Activated CD4-positive, alpha-beta T cell treated with anti-CD3 and anti-CD28 coated beads for 36 hours (primary cell): ENCODE measurements at regions not wholly inside any gene's neighbourhood (a gene's known extent, or its start where the extent isn't known, plus 50 kb on each side); places are given as distances from the start of the nearest gene placed in this dataset.

Experiments
- ATAC-seq: fragments of 200-7000 bp; cut with Tn5 transposase; one replicate; pipeline ENCODE4 v1.10.0; 2021; ENCODE audit warnings: mild to moderate bottlenecking, moderate library complexity
- CTCF ChIA-PET: fragments of 350-600 bp; sonication (Branson Sonifier 250); formaldehyde crosslinking; loops from one replicate; lab custom pipeline; 2021; ENCODE audit warnings: antibody characterized with exemption; lab: Charles Lee
- POLR2A ChIA-PET: fragments of 350-600 bp; sonication (Branson Sonifier 250); formaldehyde crosslinking; loops from one replicate; lab custom pipeline; 2021; ENCODE audit warnings: antibody characterized with exemption, inconsistent platforms; lab: Charles Lee
- DNase-seq: peaks from one replicate; pipeline ENCODE4 v3.0.0-alpha.2; 2020
- H3K27ac Mint-ChIP-seq: one replicate; pipeline ENCODE4 v1.8.0; 2021; ENCODE audit warnings: mixed read lengths
- H3K27me3 Mint-ChIP-seq: one replicate; pipeline ENCODE4 v1.8.0; 2021; ENCODE audit warnings: mixed read lengths
- H3K36me3 Mint-ChIP-seq: one replicate; pipeline ENCODE4 v1.8.0; 2021; ENCODE audit warnings: low read depth, mixed read lengths
- H3K4me1 Mint-ChIP-seq: one replicate; pipeline ENCODE4 v1.8.0; 2021; ENCODE audit warnings: mixed read lengths
- H3K4me3 Mint-ChIP-seq: one replicate; pipeline ENCODE4 v1.8.0; 2021; ENCODE audit warnings: mild to moderate bottlenecking, moderate library complexity, mixed read lengths
- H3K9me3 Mint-ChIP-seq: one replicate; pipeline ENCODE4 v1.8.0; 2021; ENCODE audit warnings: low read depth, mixed read lengths
- intact Hi-C, 2 experiments: fragments of 100-400 bp; cut with DNase I in 1 of 2; cut with micrococcal nuclease in 1 of 2; formaldehyde crosslinking; loops; one replicate each; pipeline versions ENCODE4 v1.14.2 to v1.15.1; 2022 to 2024; cut with DNase I, micrococcal nuclease

DNA sequence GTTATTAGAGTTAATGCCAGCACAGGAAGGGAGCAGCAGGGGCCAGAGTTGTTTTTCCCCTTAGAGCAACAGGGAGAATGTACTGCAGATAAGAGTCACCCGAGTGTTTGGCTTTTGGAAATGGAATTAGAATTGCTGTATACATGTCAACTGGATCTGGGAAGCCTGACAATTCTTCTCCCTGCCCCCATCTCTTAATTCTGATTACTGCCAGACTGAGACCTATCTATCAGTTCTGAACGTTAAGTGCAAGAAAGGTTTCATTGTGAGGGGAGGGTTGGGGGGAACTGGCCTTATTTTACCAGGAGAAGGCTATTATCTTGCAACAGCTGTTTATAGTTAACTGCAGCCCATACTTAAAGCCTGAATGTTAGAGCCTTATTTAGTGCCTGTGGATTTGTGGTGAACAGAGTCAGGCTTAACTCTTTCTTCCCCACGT, 424.5 kb upstream of the CDH11 start:
- Mint-ChIP-seq H3K36me3 (no peaks in the 10 kb centered on the region), H3K9me3 (peaks cover 8% of the 10 kb centered on the region), H3K4me1 (no peaks in the 10 kb centered on the region), H3K4me3 (no peak overlapping the region), H3K27ac (no peak overlapping the region), H3K27me3 (no peaks in the 10 kb centered on the region)
- intact Hi-C loops = no loop called here
- DNase-seq (no peak), ATAC-seq (no peak)
- CTCF ChIA-PET = no interaction called here
- POLR2A ChIA-PET = no interaction called here

DNA sequence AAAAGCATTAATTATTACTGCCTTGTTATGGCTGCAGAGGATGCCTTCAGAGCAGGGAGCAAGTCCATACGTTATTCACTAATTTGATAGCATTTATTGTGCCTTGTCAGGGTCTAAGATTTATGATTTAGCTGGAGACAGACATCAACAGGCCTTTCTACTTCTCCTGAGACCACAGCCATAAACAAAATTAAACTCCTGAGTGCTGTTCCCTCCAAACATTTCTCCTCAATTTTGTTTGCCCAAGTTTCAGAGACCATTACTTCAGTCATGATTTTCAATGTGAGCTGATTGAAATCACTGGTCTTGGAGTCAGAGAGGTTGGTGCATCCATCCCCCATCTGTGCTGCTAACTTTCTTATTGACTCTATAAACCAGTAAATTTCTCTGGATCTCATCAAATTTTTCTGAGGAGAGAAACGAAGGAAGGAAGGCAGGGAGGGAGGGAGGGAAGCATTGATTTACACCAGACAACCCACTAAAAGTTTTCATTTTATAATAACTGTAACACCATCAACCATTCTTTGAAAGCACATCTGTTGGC, 423.6 kb upstream of the CDH11 start:
- no peak for DNase-seq
- ChIA-PET POLR2A (no interaction called here), CTCF (no interaction called here)
- H3K4me1 Mint-ChIP-seq = no peaks in the 10 kb centered on the region
- intact Hi-C loops = no loop called here
- H3K27ac Mint-ChIP-seq = no peak overlapping the region
- no peak for ATAC-seq
- H3K36me3 Mint-ChIP-seq = no peaks in the 10 kb centered on the region
- no peaks in the 10 kb centered on the region for H3K27me3 Mint-ChIP-seq
- peaks cover 9% of the 10 kb centered on the region for H3K9me3 Mint-ChIP-seq
- no peak overlapping the region for H3K4me3 Mint-ChIP-seq

DNA sequence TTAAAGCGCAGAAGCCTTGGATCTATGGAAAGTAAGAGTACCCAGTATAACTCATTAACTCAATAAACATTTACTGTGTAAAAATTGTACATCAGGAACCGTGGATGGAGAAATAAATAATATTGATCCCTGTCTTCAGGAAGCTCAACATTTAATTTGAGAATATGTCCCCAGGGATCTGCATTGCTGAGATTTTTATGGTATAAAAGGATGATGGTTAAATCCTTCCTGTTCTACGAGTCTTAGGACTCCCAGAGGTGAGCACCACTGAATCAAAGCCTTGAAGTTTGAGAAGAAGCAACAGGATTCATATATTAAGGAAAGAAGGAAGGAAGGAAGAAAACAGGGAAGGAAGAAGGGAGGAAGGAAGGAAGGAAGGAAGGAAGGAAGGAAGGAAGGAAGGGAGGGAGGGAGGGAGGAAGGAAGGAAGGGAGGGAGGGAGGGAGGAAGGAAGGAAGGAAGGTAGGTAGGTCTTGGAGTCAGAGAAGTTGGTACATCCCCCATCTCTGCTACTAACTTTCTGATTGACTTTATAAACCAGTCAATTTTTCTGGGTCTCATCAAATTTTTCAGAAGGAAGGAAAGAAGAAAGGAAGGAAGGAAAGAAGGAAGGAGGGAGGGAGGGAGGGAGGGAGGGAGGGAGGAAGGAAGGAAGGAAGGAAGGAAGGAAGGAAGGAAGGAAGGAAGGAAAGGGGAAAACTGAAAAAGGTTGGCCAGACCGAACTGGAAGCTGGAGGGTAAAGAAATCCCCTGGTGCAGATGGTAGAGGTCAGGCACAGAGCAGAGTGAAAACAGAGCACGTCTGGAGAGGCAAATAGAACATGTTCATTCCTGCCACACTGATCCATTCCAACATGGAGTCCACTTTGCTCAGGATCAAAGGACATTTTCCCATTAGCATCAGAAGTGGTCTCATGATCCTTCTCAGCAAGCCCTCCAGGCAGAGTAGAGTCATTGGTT, 422.2 kb upstream of the CDH11 start:
- DNase-seq = no peak
- ChIA-PET CTCF (no interaction called here), POLR2A (no interaction called here)
- no peaks in the 10 kb centered on the region for H3K4me1 Mint-ChIP-seq
- H3K27ac Mint-ChIP-seq = no peak overlapping the region
- no peaks in the 10 kb centered on the region for H3K36me3 Mint-ChIP-seq
- H3K9me3 Mint-ChIP-seq = peaks cover 9% of the 10 kb centered on the region
- intact Hi-C loops = no loop called here
- ATAC-seq = no peak
- no peaks in the 10 kb centered on the region for H3K27me3 Mint-ChIP-seq
- no peak overlapping the region for H3K4me3 Mint-ChIP-seq

DNA sequence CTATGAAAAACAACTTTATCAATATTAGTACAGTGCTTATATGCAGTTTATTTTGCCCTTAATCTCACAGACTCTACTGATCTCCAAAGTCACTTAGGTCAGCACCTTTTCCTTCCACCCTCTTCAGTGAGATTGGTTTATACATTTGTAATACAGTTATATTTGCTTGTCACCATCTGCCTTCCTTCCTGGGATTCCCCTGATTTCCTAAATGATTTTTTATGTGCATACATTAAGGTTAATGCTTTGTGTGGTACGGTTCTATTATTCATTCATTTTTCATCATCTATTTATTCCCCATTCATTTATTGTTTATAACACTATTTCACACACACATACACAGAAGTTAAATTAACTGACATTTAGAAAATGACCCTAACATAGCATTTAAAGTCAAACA, 419.8 kb upstream of the CDH11 start:
- ATAC-seq = no peak
- no peak overlapping the region for H3K4me3 Mint-ChIP-seq
- ChIA-PET POLR2A (no interaction called here), CTCF (no interaction called here)
- DNase-seq = no peak
- H3K27me3 Mint-ChIP-seq = peaks cover 3% of the 10 kb centered on the region
- H3K27ac Mint-ChIP-seq = no peak overlapping the region
- peaks cover 11% of the 10 kb centered on the region for H3K9me3 Mint-ChIP-seq
- H3K4me1 Mint-ChIP-seq = no peaks in the 10 kb centered on the region
- intact Hi-C loops = no loop called here
- no peaks in the 10 kb centered on the region for H3K36me3 Mint-ChIP-seq

DNA sequence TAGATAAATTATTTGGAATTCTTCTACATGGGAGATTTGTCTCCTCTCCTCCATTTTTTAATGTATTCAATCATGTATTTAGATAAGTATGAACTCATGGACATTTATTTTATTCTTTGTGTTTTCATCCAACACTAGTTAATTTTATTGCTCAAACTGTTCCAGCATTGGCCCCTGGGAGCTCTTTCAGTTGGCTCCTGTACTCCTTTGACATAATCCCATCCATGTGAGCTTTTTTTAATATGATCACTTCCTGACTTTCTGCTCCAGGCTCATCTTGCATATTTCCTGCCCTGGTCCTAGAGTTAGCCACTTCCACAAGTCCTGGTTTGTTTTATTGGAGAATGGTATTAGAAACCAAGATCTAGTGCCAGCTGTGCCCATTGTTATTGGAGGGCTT, 419.0 kb upstream of the CDH11 start:
- ChIA-PET CTCF (no interaction called here), POLR2A (no interaction called here)
- intact Hi-C loops = no loop called here
- H3K4me1 Mint-ChIP-seq = no peaks in the 10 kb centered on the region
- ATAC-seq (no peak), DNase-seq (no peak)
- no peak overlapping the region for H3K27ac Mint-ChIP-seq
- H3K9me3 Mint-ChIP-seq = peaks cover 11% of the 10 kb centered on the region
- no peak overlapping the region for H3K4me3 Mint-ChIP-seq
- peaks cover 3% of the 10 kb centered on the region for H3K27me3 Mint-ChIP-seq
- no peaks in the 10 kb centered on the region for H3K36me3 Mint-ChIP-seq

DNA sequence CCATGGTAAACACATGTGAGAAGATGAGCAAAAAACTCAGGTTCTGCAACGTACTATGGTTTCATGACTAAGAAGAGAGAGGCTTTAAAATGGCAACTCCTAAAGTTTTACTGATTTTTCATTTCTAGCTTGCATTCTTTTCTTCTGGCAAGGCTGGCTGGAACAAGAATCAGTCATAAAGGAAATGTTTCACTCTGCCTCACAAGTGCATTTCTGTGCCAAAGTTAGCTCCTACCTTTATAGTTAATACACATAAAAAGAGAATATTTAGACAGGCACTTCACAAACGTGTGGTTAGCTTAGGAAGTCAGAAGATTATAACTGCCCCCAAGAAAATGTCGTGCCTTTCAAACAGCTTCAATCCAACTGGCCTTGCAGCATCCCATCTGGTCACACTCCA, 417.1 kb upstream of the CDH11 start:
- ATAC-seq = no peak
- ChIA-PET POLR2A (no interaction called here), CTCF (no interaction called here)
- no peak for DNase-seq
- intact Hi-C loops = no loop called here
- peaks cover 3% of the 10 kb centered on the region for H3K27me3 Mint-ChIP-seq
- H3K4me1 Mint-ChIP-seq = no peaks in the 10 kb centered on the region
- no peaks in the 10 kb centered on the region for H3K36me3 Mint-ChIP-seq
- H3K4me3 Mint-ChIP-seq = no peak overlapping the region
- no peak overlapping the region for H3K27ac Mint-ChIP-seq
- H3K9me3 Mint-ChIP-seq = peaks cover 13% of the 10 kb centered on the region

DNA sequence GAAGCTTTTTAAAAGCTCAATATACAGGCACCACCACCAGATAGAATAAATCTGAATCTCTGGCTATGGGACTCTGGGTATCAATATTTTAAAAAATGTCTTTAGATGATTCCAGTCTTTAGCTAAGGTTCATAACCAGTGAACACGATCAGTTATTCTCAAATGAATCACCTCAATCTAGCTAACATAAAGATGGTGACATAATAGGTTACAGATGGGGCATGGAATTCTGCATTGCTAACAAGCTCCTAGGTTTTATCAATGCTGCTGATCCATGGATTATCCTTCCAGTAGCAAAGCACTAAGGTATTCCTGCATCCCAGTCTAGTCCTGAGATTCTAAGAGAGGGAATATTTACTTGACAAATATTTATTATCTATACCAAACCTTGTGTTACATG, 415.5 kb upstream of the CDH11 start:
- ChIA-PET POLR2A (no interaction called here), CTCF (no interaction called here)
- H3K9me3 Mint-ChIP-seq = peaks cover 10% of the 10 kb centered on the region
- peaks cover 3% of the 10 kb centered on the region for H3K27me3 Mint-ChIP-seq
- H3K4me1 Mint-ChIP-seq = no peaks in the 10 kb centered on the region
- DNase-seq (no peak), ATAC-seq (no peak)
- H3K36me3 Mint-ChIP-seq = no peaks in the 10 kb centered on the region
- no peak overlapping the region for H3K4me3 Mint-ChIP-seq
- H3K27ac Mint-ChIP-seq = no peak overlapping the region
- intact Hi-C loops = no loop called here

DNA sequence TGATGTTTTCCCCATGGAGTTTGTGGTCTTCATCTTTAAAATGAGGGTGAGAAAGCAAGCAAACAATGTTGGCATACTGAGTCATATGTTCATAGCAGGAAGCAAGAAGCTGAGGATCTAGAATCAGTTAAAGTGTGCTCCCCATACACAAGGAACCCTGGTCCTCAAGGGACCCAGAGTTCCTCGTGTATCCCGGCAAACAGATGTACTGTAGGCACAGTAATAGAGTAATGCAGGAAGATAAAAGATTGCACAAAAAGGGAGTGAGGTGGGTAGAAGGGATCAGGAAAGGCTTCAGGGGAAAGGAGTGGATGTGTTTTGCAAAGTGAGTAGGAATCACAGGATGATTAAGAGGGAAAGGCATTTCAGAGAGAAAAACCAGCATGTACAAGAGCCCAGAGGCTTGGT, 412.3 kb upstream of the CDH11 start:
- CTCF ChIA-PET = no interaction called here
- Mint-ChIP-seq H3K9me3 (peaks cover 7% of the 10 kb centered on the region), H3K4me1 (no peaks in the 10 kb centered on the region), H3K4me3 (no peak overlapping the region), H3K27ac (no peak overlapping the region), H3K36me3 (no peaks in the 10 kb centered on the region), H3K27me3 (peaks cover 3% of the 10 kb centered on the region)
- POLR2A ChIA-PET = no interaction called here
- intact Hi-C loops = no loop called here
- ATAC-seq = no peak
- no peak for DNase-seq

DNA sequence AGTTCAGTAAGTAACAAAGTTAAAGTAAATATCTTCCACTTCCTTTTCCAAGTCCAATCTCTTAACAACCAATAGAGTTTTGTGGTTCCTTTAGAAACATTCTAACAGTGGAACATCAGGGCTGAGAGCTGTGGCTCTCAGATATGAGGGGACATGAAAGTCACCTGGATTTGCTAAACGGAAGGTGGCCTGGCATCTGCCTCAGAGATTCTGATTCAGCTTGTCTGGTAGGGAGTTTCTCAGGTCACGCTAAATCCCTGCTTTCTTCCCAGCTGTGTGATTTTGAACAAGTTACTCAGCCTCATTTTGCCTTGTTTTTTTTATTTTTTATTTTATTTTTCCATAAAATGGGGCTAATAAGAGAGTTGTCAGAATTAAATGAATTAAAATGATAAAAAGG, 411.0 kb upstream of the CDH11 start:
- ChIA-PET POLR2A (no interaction called here), CTCF (interaction anchor here (0.7 kb wide), 1 partner anchor 498 kb away, joined by 3 read pairs; no protein-coding TSS in a partner anchor)
- Mint-ChIP-seq H3K9me3 (peaks cover 5% of the 10 kb centered on the region), H3K4me3 (no peak overlapping the region), H3K27ac (no peak overlapping the region), H3K27me3 (no peaks in the 10 kb centered on the region), H3K4me1 (no peaks in the 10 kb centered on the region), H3K36me3 (no peaks in the 10 kb centered on the region)
- ATAC-seq (no peak), DNase-seq (no peak)
- intact Hi-C loops = no loop called here

DNA sequence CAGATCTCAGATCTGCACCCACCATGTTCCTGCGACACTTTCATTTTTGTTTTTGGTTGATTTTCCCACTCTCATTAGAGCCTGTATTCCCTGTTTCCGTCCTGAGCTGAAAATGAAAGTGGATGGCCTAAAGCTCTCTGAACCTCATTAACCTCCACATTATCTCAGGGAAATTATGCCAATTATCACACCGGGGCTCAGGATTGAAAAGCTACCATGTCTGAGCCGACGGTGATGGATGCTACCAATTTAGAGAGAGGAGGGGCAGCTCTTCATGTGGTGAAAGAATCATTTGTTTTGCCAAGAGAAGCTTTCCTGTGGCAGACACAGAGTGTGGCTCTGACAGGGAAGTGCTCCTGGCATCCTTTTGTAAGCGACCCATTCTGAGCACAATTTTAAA, 410.4 kb upstream of the CDH11 start:
- no peak for DNase-seq
- Mint-ChIP-seq H3K4me1 (no peaks in the 10 kb centered on the region), H3K36me3 (no peaks in the 10 kb centered on the region), H3K9me3 (peaks cover 5% of the 10 kb centered on the region), H3K27ac (no peak overlapping the region), H3K27me3 (no peaks in the 10 kb centered on the region), H3K4me3 (no peak overlapping the region)
- POLR2A ChIA-PET = no interaction called here
- CTCF ChIA-PET = interaction anchor here (0.7 kb wide), 2 partner anchors 229 to 499 kb away, joined by 3 read pairs; no protein-coding TSS in a partner anchor
- intact Hi-C loops = no loop called here
- no peak for ATAC-seq

DNA sequence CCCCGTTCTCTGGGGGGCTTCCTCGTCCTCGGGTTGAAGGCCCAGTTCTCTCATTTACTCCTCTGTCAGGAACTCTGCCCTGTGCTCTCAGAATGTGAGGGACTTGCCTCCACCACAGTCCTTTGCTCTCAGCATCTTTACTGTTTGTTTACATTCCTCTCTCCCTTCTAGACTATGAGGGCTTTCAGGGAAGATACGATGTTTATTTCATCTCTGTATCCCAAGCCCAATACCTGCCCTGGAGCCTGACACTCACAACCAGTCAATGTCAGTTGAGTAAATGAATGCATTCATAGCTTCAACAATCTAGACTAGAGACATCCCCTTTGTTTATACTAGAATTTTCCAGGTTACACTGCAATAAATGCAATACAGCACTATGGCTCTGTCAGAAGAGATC, 409.6 kb upstream of the CDH11 start:
- CTCF ChIA-PET = no interaction called here
- Mint-ChIP-seq H3K27ac (no peak overlapping the region), H3K27me3 (no peaks in the 10 kb centered on the region), H3K9me3 (peaks cover 5% of the 10 kb centered on the region), H3K4me3 (no peak overlapping the region), H3K36me3 (no peaks in the 10 kb centered on the region), H3K4me1 (no peaks in the 10 kb centered on the region)
- POLR2A ChIA-PET = no interaction called here
- intact Hi-C loops = no loop called here
- no peak for DNase-seq
- no peak for ATAC-seq

DNA sequence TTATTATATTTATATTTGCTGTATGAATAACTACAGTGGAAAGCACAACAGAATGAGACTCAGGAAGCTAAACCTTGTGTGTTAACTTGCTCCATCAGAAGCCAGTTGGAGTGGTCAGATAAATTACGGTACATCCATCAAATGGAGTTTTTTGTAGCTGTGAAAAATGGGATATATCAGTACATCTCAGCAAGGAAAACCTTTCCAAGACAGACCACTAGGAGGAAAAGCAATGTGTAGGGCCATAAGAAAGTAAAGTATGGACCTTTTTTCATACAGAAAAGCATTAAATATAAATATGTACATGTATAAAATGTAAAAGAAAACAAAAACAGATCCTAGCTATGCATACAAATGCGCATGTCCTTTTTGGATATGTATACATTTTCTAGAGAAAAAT, 403.8 kb upstream of the CDH11 start:
- intact Hi-C loops = no loop called here
- no peak for ATAC-seq
- ChIA-PET CTCF (no interaction called here), POLR2A (no interaction called here)
- H3K9me3 Mint-ChIP-seq = no peaks in the 10 kb centered on the region
- H3K27ac Mint-ChIP-seq = no peak overlapping the region
- H3K4me3 Mint-ChIP-seq = no peak overlapping the region
- H3K27me3 Mint-ChIP-seq = no peaks in the 10 kb centered on the region
- no peaks in the 10 kb centered on the region for H3K4me1 Mint-ChIP-seq
- no peaks in the 10 kb centered on the region for H3K36me3 Mint-ChIP-seq
- no peak for DNase-seq
